ENCODE measurements at regions not wholly inside any gene's neighbourhood (a gene's known extent, or its start where the extent isn't known, plus 50 kb on each side); places are given as distances from the start of the nearest gene placed in this dataset.
"Not testable (repeated sequence)": the region's sequence is repeated elsewhere in the genome, so short reads cannot be mapped to it uniquely, and the experiment has no call there.

DNA sequence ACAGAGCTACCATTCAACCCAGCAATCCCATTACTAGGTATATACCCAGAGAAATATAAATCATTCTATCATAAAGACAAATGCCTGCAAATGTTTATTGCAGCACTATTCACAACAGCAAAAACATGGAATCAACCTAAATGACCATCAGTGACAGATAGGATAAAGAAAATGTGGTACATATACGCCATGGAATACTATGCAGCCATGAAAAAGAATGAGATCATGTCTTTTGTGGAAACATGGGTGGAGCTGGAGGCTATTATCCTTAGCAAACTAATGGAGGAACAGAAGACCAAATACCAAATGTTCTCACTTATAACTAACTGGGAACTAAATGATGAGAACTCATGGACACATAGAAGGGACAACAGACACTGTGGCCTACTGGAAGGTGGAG is 318.9 kb downstream of the ZIC3 start:
- DNase-seq = not testable (repeated sequence)

DNA sequence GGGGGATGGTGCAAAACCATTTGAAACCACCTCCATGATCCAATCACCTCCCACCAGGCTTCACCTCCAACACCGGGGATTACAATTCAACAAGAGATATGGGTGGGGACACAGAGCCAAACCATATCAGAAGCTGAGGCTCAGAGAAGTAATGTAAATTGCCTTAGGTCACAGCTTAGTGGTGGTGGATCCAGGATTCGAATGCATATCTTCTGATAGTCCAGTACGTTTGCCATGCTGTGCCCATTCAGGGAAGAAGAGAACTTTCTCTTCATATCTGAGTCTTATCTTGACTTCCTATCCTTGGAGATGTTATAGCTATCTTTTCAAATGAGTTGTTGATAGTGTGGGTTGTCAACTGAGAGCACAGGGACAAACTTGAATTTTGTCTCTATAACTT is 325.5 kb downstream of the ZIC3 start:
- DNase-seq = no peak

DNA sequence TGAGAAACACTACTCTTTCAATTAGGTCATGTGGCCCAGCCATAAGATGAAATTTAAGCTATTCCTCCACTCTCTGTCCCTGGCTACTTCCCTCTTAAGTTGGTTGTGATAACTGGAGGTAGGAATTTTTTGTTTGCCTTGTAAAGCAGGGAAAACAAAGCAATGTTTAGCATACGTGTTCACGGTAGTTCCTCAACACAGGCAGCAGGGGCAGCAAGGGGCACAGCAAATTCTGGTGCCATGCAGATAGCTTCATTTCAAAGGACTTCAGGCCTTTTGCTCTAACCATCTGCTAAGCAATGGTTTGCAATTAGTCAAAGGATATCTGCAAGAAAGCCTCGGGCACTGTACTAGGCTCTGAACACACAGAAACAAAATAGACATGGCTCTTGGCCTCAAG is 330.2 kb downstream of the ZIC3 start:
- no peak for DNase-seq

DNA sequence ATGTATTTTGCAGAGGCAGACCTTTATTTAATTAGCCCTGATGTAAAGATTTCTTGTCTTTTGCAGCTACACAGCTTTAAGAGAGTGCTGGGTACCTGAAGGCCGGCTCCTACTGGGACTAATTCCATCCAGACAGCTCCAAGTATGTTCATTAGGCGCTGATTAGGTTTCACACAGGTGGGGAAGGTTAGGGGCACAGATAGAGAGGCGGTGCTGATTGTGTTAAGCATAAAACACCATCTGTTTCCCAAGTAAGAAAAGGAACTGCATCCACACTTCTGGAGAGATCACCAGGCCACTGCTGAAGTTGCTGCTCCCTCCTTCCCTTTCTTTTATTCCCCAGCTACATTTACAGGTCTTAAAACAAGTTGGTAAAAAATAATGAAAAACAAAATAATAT is 349.5 kb downstream of the ZIC3 start:
- DNase-seq = no peak

DNA sequence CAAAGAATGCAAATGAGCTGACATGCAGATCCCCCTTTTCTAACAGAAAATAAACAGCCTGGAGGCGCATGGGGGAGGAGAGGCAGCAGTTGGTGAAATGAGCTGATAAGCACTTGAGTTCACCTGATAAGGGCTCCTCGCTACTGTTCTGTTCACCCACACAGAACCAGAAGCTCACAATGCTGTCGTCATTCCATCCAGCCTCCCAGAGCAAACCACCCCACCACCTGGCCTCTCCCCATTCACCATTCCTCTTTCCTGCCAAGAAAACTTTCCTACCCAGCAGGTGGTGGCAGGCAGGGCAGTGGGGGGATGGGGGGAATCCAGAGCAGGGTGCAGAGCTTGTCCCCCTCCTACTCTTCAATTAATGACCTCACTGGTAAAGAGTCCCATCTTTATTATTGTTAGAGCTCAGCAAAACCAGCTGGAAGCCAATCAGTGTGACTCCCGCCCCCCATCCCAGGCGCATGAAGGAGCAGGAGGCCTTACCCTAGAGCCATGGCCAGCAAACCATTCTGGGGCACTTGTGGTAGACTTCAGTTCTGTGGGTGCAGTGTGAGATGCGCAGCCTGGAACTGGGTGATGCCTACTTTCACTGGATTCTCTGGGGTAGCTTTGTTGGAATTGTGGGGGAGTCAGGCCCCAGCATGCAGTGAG is 350.3 kb downstream of the ZIC3 start:
- DNase-seq = no peak

DNA sequence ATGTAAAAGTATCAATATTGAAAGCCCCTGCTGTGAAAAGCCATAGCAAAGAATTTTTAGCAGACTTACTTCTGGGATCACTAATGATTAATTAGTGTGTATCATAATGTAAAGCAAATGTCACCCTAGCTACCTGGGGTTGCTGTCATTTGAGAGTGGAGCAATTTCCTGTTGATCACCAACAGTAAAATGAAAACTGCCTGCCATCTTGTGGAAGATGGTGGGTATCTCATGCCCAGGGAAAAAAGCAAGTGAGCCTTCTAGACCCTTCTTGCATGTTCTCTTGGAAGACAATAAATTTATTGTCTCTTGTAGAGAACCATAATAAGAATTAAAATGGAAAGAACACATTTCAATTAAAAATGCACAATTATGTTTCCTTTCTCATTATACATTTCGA is 360.2 kb downstream of the ZIC3 start:
- DNase-seq = no peak

DNA sequence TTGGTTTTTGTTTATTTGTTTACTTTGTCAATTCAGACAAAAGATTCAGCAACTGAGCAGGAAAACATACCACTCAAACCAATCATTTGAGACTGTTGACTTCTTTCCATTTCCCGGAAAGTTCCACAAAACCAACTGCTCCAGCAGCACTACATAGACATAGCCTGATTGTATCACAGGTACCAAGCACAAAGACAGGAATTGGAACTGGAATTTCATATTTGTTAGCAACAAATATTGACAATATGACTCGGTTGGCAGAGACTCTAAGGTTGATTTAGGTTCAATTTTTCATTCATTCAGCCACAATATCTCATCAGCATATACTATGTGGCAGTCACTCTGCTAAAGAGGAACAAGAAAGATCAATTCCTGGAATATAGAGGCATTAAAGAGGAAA is 364.0 kb downstream of the ZIC3 start:
- no peak for DNase-seq

DNA sequence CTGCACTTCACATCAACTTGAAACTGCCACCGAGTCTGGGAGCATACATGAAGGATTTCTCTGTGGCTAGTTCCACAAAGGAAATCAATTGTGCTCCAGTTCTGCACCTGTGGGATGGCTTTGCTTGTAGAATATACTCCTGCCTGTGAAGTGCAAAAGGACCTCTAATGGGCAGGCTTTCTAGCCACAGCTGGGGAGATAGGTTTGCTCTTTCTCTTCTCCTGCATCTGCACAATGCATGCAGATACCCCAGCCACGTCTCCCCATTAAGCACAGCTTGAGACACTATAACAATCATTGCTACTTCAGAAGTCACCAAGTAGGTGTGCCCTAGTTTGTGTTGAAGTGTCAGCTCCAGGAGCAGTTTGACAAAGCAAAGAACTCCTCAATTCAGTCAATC is 364.6 kb downstream of the ZIC3 start:
- DNase-seq = no peak

DNA sequence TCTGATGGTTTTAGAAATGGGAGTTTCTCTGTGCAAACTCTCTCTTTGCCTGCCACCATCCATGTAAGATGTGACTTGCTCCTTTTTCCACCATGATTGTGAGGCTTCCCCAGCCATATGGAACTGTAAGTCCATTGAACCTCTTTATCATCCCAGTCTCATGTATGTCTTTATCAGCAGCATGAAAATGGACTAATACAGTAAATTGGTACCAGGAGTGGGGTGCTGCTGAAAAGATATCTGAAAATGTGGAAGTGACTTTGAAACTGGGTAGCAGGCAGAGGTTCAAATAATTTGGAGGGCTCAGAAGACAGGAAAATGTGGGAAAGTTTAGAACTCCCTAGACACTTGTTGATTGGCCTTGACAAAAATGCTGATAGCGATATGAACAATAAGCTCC is 368.3 kb downstream of the ZIC3 start:
- not testable (repeated sequence) for DNase-seq

DNA sequence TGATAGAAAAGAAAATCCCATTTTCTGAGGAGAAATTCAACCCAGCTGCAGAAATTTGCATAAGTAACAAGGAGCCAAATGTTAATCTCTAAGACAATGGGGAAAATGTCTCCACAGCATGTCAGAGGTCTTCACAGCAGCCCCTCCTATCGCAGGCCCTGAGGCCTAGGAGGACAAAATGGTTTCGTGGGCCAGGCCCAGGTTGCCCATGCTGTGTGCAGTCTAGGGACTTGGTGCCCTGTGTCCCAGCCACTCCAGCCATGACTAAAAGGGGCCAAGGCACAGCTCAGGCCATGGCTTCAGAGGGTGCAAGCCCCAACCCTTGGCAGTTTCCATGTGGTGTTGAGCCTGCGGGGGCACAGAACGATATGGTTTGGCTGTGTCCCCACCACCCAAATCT is 369.0 kb downstream of the ZIC3 start:
- DNase-seq = not testable (repeated sequence)

DNA sequence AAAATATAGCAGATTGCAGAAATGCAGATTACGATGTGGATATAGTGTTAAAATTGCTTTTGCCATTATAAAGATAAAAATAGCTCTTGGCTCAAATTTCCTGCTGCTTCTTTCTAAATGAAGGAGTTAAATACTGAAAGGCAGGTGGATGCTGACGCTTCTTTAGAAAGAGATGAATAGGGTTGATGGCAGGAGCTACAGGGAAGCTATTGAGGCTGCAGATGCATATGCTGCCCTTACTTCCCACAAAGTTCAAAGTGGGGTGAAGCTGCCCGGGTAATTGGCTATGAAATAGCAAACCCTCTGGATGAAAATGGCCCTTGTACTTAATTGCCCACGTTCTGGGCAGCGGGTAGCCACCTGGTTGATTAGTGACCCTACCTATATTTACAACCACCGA is 379.5 kb downstream of the ZIC3 start:
- no peak for DNase-seq

DNA sequence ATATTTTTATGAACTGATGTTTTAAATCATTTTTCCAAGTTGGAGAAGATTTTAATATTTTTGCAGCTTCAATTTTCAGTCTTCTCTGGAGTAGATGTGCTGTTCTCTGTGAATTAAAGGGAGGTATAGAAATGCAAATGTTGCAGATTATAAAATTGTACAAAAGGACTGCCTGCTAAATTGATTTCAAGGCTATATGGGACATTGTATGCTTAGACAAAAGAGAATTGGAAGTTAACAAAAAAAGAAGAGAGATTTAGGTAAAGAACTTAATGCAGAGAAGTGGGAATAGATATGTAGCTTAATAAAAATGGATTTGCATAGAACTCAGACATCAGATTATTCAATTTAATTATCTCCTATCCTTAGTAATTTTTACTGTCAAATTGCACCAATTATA is 403.3 kb downstream of the ZIC3 start:
- DNase-seq = no peak

DNA sequence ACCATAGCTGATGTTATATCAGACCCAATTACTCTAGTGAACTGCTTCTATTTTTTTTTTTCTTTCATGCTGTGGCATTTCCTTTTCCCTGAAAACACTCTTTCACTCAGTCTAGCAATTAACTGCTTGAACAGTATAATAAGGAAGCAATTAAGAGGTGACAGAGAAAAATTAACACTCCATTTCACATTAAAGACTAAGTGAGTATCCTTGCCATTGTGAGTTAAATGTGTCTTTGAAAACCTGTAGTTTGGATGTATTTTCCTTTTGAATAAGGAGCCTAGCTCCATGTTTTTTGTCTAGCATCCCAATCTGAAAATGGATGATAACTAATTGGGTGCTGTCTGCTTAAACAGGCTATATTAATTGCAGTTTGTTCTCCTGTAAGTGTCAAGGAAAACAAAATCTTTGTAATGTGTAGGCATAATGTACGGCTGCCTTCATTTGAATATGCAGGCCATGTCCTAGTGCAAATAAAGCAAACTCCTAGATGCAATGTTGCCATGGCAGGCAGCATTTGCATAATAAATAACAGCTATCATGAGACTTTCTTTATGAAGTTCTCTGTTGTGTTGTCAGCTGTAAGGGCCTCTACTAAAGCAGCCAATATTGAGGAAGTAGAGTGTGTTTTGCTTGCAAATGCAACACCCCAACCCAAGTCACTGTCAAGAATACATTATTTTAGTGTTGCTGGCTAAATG is 416.7 kb downstream of the ZIC3 start:
- DNase-seq = no peak

DNA sequence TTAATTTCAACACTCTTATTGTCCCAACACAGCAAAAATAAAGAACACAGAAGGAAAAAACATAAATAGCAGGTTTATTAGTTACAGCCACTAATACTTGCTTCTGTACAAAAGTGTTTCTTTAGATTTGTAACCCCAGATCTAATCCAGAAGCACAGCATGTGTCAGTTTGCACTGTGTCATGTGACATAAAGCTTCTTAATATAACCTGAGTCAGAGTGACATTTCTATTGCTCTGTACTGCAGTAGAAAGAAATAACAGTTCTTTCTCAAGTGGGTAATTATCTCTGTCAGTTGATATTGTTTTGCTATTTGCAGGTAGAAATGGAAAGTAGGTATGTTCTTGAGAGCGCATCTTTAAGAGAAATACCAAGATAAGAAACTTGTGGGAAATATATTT is 422.5 kb downstream of the ZIC3 start:
- no peak for DNase-seq

DNA sequence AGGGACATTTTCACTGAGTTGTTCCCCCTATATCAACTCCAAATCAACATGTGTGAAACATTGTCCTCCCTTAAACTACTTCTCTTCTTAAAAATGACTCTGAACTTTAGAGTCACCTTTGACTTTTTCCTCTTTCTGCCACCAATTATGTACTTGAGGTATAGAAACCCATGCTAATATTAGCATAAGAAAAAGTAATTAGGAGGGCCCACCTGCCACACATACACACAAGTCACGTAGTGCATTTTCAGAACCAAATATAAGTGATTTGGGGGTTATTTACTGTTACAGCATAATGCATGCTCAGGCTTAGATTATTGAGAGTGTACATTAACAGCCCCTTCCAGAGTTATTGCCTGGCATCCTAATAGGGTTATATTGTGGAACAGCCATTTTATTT is 432.7 kb downstream of the ZIC3 start:
- DNase-seq = no peak

DNA sequence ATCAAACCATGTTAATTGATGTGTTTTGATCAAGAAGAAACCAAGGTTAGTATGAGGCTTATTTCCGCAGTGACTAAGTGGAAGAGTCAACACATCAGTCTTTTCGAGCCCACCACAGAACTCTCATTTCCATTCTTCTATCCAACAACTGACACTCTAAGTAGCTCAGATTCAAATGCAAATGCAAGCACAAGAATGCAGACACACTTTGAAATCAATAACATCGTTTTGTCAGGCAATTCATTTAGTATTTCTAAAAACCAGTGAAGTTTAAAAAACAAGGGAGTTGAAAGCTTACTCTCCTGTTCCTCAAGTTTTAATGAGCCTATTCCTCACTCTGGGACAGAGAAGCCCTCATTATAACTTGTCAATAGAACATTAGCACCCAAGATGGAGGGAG is 433.1 kb downstream of the ZIC3 start:
- no peak for DNase-seq

DNA sequence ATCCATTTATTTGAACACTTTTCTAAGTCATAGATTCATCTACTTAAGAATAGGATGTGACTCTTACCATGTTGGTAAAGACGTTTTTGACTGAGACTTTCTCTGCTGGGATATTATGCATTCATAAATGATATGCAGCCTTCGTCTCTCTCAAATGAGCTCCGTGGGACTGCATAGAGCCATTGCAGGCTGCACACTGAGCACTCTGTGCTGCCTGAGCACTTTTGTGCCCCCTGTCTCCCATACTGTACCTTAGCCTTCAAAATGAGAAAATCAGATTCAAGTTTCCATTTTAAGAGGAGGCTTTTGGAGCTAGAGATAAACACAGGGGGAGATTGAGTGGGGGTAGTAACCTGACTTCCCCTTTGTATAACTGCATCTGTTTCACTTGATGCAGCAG is 433.6 kb downstream of the ZIC3 start:
- no peak for DNase-seq

DNA sequence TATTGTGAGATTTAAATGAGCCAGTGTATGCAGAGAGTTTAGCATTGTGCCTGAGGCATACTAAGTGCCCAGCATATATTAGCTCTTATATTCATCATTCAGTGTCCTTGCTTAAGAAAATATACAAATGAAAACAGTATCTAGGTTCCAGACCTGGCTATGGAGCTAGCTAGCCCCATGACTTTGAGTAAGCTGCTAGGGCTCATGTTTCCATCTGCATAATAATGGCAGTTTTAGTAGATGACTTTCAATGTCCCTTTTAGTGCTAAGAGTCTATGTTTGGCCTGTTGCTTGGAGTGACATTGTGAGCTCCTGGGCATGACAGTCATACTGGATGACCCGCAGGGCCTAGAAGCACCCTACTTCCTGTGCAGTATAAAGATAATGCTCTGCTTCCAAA is 435.3 kb downstream of the ZIC3 start:
- DNase-seq = no peak

DNA sequence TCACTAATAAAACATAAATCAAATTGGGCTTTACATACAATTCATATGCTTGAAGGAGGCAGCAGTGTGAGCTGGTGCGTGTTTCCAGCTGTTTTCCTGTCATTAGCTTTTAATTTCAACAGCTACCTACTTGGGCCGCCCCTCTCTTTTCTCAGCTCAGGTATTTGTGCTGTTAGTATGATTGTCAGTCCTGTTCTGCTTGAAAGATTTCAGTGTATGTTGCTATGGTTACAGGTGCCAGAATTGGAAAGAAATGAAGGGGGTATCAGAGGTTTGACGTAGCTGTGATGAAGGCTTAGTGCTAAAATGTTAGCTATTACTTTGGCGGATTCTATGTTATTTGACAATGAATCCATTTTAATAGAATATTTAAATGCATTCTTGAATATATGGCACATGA is 440.3 kb downstream of the ZIC3 start:
- DNase-seq = no peak

DNA sequence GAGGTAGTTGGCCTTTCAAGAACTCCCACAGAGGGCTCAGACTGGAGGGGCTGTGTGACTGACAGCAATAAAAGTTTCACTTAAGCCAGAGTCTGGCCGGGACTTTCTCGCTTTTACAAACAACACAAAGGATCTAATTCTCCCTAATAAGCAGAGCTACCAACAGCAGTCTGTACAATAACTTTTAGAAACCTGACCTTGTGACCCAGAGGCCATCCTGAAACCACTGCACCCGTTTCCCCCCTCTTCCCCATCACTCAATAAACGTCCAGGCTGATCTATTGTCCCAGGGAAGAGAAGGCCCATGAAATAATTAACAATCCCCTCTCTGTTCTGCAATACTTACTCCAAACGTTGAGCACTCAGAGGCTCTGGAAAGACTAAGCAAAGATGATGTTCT is 442.4 kb downstream of the ZIC3 start:
- no peak for DNase-seq

DNA sequence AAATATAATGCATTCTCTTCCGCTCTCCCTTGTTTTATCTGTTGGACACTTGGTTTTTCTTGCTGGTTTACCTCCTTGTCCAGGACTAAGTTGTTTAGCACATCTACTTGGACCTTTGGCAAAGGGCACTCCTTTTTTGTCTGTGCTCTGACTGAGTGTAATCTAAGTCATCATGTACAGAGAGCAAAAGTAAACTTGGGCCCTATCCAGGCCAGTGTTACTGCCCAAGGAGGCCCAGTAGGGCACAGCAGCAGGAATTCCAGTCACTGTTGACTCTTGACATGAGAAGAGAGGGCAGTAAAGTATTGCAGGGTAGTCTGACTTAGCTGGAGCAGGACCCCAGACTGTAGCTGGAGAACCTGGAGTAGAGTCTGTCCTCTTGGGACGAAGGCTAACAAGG is 445.5 kb downstream of the ZIC3 start:
- DNase-seq = no peak

DNA sequence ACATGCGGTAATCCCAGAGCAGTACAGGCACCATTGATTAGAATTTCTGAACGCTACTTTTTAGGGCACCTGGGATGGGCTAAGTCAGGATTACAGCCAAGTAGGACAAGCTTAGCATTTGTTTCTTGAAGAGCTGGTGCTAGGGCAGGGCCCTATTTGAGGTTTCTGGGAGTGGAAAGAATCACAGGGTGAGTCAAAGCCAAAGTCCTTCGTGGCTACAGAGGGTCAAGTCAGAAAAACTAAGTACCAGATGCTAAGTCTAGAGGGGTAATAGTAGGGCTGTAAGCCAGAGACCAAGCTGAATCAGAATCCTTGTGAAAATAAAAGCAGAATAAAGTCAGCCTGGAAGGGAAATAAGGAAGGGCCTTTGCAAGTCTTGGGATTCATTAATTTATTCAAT is 448.6 kb downstream of the ZIC3 start:
- DNase-seq = no peak

DNA sequence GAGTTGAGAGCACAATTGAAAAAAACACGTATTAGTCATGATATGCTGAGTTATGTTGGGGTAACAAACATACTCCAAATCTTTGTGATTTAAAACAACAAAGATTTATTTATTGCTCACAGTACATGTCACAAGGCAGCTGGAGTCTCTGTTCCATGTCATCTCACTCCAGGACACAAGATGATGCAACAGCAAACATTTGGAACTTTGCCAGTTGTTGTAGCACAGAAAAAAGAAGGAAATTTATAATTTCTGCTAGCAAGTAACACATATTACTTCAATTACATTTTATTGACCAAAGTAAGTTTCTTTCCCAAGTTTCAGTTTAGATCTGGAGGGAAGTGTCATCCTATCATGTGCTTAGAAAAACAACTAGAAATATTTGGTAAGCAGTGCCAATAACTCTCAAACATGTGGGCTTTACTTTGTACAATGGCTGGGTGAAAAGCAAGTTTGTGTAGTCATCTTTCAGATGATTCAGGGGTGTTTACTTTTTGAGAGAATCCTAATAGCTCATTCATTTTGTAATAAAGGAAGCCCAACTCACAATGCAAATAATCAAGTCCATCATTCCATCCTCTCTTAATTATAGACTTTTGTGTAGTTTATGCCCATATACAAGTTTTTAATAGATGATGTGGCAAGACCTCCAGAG is 452.3 kb downstream of the ZIC3 start:
- no peak for DNase-seq

DNA sequence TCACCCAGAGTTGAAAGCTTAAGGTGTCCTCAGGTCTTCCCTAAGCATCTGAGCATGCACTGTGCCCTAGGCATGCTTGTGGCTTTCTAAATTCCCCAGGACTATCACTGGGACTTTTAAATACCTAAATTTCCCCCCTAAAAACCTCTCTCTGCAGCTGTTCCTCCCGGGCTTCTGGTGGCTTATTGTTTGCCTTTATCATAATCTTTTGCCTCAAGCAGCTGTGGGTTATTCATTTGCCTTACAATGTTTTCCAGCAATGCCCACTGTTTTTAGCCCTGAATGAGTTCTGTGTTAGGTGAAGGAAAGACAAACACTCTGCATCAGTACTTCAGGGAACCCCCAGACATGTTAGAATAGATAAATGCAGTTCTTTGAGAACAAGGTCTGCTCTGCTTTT is 455.0 kb downstream of the ZIC3 start:
- no peak for DNase-seq

DNA sequence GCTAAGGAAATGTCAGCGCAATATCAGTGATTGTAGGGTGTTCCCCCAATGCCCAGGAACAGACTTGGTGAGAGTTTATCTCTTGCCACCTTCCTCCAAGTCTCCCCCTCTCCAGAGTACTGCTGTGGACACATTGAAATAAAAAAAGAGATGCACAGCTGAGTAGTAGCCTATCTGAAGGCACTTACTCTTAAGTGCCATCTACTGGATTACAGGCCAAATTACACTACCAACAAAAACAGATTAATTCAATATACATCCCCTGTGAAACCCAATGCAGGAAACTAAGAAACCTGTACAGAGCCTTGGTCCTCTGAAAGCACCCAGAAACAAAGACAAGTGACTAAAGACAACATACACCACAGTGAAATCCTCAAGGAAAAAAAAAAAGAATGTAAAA is 460.3 kb downstream of the ZIC3 start:
- DNase-seq = no peak
